ENCODE measurements at regions not wholly inside any gene's neighbourhood (a gene's known extent, or its start where the extent isn't known, plus 50 kb on each side); places are given as distances from the start of the nearest gene placed in this dataset.

GRCh38 chr3:157876556-157876955 is 229.7 kb downstream of the SHOX2 start:
- TF ChIP-seq YY1 (IDR thresholded peaks at IDR 0.05; ENCODE audit: insufficient read depth, insufficient read length) (no peak), ZNF274 (IDR thresholded peaks at IDR 0.05; ENCODE audit: low read depth, low read length) (no peak), SUZ12 (IDR thresholded peaks at IDR 0.05; ENCODE audit: extremely low read depth, insufficient read depth, insufficient read length) (no peak)

All from NT2/D1 (cell line).